Keratinocyte (primary cell): ENCODE measurements at regions not wholly inside any gene's neighbourhood (a gene's known extent, or its start where the extent isn't known, plus 50 kb on each side); places are given as distances from the start of the nearest gene placed in this dataset.

Experiments
- CTCF ChIP-seq, 3 experiments: IDR thresholded peaks in 1 of 3; conservative IDR thresholded peaks in 1 of 3; optimal IDR thresholded peaks in 1 of 3; 2 replicates in 2 of 3; 3 replicates in 1 of 3; pipeline versions ENCODE3 to v1.5.1; 2011; ENCODE audit warnings: low read length in 3 of 3, mild to moderate bottlenecking in 3 of 3, moderate library complexity in 2 of 3, control low read depth in 1 of 3, inconsistent platforms in 1 of 3; ENCODE audit not compliant: insufficient read depth in 2 of 3; ENCODE audit errors: extremely low read depth in 1 of 3
- EZH2 ChIP-seq: IDR thresholded peaks from one replicate; pipeline ENCODE4 v1.6.1; 2012; ENCODE audit warnings: inconsistent platforms, mild to moderate bottlenecking, low read length, moderate library complexity

DNA sequence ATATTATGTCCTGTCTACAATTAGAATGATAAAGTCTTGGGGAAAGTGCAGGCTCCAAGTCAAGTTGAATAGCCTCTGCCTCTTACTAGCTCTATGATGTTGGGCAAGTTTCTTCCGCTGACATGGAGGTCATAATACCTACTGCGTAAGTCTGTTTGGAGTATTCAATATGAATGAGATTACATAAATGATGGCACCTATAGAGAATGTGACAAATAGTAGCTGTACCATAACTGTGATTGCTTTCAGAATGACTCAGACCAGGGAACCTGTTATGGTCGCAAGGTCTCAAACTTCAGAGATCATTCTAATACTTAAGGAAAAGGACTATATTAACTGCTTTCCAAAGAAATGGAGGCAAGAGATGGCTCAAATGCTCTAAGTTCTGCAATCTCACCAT, 94.0 kb upstream of the ABCA1 start:
- TF ChIP-seq CTCF (optimal IDR thresholded peaks at IDR 0.05 in 1 of 3, IDR thresholded peaks at IDR 0.05 in 1 of 3, conservative IDR thresholded peaks at IDR 0.05 in 1 of 3; ENCODE audit: extremely low read depth in 1 of 3, insufficient read depth in 2 of 3, low read length in 3 of 3) (no peak), EZH2 (no peak)
